ENCODE measurements at regions not wholly inside any gene's neighbourhood (a gene's known extent, or its start where the extent isn't known, plus 50 kb on each side); places are given as distances from the start of the nearest gene placed in this dataset.

- Mint-ChIP-seq H3K27me3 (ENCODE audit: low read depth) (no peaks in the 10 kb centered on the region), H3K4me3 (no peak overlapping the region), H3K36me3 (ENCODE audit: low read depth) (no peaks in the 10 kb centered on the region), H3K27ac (ENCODE audit: unreplicated experiment) (no peak overlapping the region), H3K4me1 (no peaks in the 10 kb centered on the region), H3K9me3 (peaks cover 6% of the 10 kb centered on the region)
- TF ChIP-seq, protein P1, sequence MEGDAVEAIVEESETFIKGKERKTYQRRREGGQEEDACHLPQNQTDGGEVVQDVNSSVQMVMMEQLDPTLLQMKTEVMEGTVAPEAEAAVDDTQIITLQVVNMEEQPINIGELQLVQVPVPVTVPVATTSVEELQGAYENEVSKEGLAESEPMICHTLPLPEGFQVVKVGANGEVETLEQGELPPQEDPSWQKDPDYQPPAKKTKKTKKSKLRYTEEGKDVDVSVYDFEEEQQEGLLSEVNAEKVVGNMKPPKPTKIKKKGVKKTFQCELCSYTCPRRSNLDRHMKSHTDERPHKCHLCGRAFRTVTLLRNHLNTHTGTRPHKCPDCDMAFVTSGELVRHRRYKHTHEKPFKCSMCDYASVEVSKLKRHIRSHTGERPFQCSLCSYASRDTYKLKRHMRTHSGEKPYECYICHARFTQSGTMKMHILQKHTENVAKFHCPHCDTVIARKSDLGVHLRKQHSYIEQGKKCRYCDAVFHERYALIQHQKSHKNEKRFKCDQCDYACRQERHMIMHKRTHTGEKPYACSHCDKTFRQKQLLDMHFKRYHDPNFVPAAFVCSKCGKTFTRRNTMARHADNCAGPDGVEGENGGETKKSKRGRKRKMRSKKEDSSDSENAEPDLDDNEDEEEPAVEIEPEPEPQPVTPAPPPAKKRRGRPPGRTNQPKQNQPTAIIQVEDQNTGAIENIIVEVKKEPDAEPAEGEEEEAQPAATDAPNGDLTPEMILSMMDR (conservative IDR thresholded peaks at IDR 0.05), result no peak
- no peak for DNase-seq (ENCODE audit: low read depth, low spot score)
Observed at GRCh38 chr12:41899577-41899976, 245.1 kb downstream of the GXYLT1 start.

- TF ChIP-seq, protein P1 (conservative IDR thresholded peaks at IDR 0.05), result no peak
- Mint-ChIP-seq H3K9me3 (peaks cover 7% of the 10 kb centered on the region), H3K27ac (ENCODE audit: unreplicated experiment) (no peak overlapping the region), H3K36me3 (ENCODE audit: low read depth) (no peaks in the 10 kb centered on the region), H3K4me3 (no peak overlapping the region), H3K27me3 (ENCODE audit: low read depth) (no peaks in the 10 kb centered on the region), H3K4me1 (no peaks in the 10 kb centered on the region)
- DNase-seq (ENCODE audit: low read depth, low spot score), result no peak
Observed at GRCh38 chr12:41897593-41897992, 247.1 kb downstream of the GXYLT1 start.

GRCh38 chr12:41893491-41893890 lies 251.2 kb downstream of the GXYLT1 start:
- no peaks in the 10 kb centered on the region for H3K36me3 Mint-ChIP-seq (ENCODE audit: low read depth)
- no peaks in the 10 kb centered on the region for H3K4me1 Mint-ChIP-seq
- H3K27ac Mint-ChIP-seq (ENCODE audit: unreplicated experiment), result no peak overlapping the region
- TF ChIP-seq, protein P1 (conservative IDR thresholded peaks at IDR 0.05), result no peak
- peaks cover 2% of the 10 kb centered on the region for H3K9me3 Mint-ChIP-seq
- no peak overlapping the region for H3K4me3 Mint-ChIP-seq
- no peak for DNase-seq (ENCODE audit: low read depth, low spot score)
- H3K27me3 Mint-ChIP-seq (ENCODE audit: low read depth), result no peaks in the 10 kb centered on the region

GRCh38 chr12:41892302-41892701 lies 252.4 kb downstream of the GXYLT1 start:
- no peak for DNase-seq (ENCODE audit: low read depth, low spot score)
- H3K4me3 Mint-ChIP-seq, result no peak overlapping the region
- no peak overlapping the region for H3K27ac Mint-ChIP-seq (ENCODE audit: unreplicated experiment)
- H3K27me3 Mint-ChIP-seq (ENCODE audit: low read depth), result no peaks in the 10 kb centered on the region
- no peaks in the 10 kb centered on the region for H3K36me3 Mint-ChIP-seq (ENCODE audit: low read depth)
- no peaks in the 10 kb centered on the region for H3K4me1 Mint-ChIP-seq
- TF ChIP-seq, protein P1 (conservative IDR thresholded peaks at IDR 0.05), result no peak
- peaks cover 2% of the 10 kb centered on the region for H3K9me3 Mint-ChIP-seq

DNA sequence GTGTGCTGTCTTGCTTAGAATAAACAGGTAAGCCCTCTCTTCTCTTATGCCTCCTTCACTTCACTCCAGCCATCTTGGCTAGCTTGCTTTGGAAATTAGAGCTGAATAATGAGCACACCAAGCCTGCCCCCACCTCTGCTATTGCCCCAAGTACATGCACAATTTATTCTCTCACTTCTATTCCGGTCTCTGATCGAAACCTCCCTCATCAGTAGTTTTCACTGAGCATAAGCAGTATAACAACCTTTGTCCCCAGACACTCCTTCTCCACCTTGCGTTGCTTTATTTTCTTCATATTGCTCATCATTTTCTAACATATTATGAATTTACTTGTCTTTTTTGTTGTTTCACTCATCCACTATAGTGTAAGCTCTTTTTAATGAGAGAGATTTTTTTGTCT lies 253.4 kb downstream of the GXYLT1 start:
- H3K9me3 Mint-ChIP-seq, result peaks cover 2% of the 10 kb centered on the region
- H3K27ac Mint-ChIP-seq (ENCODE audit: unreplicated experiment), result no peak overlapping the region
- TF ChIP-seq, protein P1 (conservative IDR thresholded peaks at IDR 0.05), result no peak
- no peak for DNase-seq (ENCODE audit: low read depth, low spot score)
- no peaks in the 10 kb centered on the region for H3K27me3 Mint-ChIP-seq (ENCODE audit: low read depth)
- H3K4me1 Mint-ChIP-seq, result no peaks in the 10 kb centered on the region
- no peaks in the 10 kb centered on the region for H3K36me3 Mint-ChIP-seq (ENCODE audit: low read depth)
- H3K4me3 Mint-ChIP-seq, result no peak overlapping the region

DNA sequence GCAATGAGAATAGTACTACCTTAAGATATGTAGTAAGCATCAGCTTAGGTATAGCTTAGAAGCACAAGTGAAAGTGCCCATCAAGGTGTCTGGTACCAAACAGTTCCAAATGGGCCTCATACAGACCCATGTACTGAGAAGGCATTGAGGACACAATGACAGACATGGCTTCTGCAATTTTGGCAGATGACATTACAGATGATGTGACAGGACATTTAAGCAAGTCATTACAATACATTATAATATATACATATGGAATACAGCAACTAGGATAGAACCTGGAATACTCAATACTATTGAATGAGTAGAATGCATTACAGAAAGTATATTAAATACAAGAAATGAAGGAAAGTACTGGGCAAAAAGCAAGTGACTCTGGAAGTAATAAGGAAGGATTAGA lies 256.4 kb downstream of the GXYLT1 start:
- no peaks in the 10 kb centered on the region for H3K9me3 Mint-ChIP-seq
- H3K36me3 Mint-ChIP-seq (ENCODE audit: low read depth), result no peaks in the 10 kb centered on the region

More for the DNA sequence above, 256.4 kb downstream of the GXYLT1 start:
- Mint-ChIP-seq H3K4me3 (no peak overlapping the region), H3K27me3 (ENCODE audit: low read depth) (no peaks in the 10 kb centered on the region), H3K4me1 (no peaks in the 10 kb centered on the region), H3K27ac (ENCODE audit: unreplicated experiment) (no peak overlapping the region)
- DNase-seq (ENCODE audit: low read depth, low spot score), result no peak
- TF ChIP-seq, protein P1 (conservative IDR thresholded peaks at IDR 0.05), result no peak
